Mesendoderm (in vitro differentiated cells): ENCODE measurements at regions not wholly inside any gene's neighbourhood (a gene's known extent, or its start where the extent isn't known, plus 50 kb on each side); places are given as distances from the start of the nearest gene placed in this dataset.
A peak's percentile ranks its signal among the peaks of the same experiment; 100 is the strongest.

ENCODE experiments used
- DNase-seq: peaks from one replicate; pipeline ENCODE4 v3.0.0; 2013
- H2AK5ac ChIP-seq: 2 replicates; pipeline ENCODE4 v1.6.1; 2013; ENCODE audit warnings: low read length, inconsistent platforms
- H2BK120ac ChIP-seq: 2 replicates; pipeline ENCODE4 v1.6.1; 2013; ENCODE audit warnings: low read depth, mild to moderate bottlenecking, low read length, moderate library complexity, mixed read lengths
- H2BK15ac ChIP-seq: replicated peaks from 2 replicates; pipeline ENCODE4 v1.6.1; 2013; ENCODE audit warnings: low read depth, mild to moderate bottlenecking, moderate library complexity
- H2BK5ac ChIP-seq: 2 replicates; pipeline ENCODE4 v1.6.1; 2013; ENCODE audit warnings: low read length, inconsistent platforms
- H3K18ac ChIP-seq: 2 replicates; pipeline ENCODE4 v1.6.1; 2013; ENCODE audit warnings: mild to moderate bottlenecking, low read length, mixed read lengths
- H3K23ac ChIP-seq: one replicate; pipeline ENCODE4 v1.6.1; 2013; ENCODE audit warnings: low read length
- H3K27ac ChIP-seq: 2 replicates; pipeline ENCODE4 v1.5.1; 2013; ENCODE audit warnings: low read depth, mild to moderate bottlenecking, inconsistent platforms, low read length, moderate library complexity
- H3K27me3 ChIP-seq: 2 replicates; pipeline ENCODE4 v1.6.1; 2013; ENCODE audit warnings: low read length, control low read depth, mild to moderate bottlenecking, inconsistent platforms; ENCODE audit not compliant: insufficient read depth, poor library complexity
- H3K36me3 ChIP-seq: 2 replicates; pipeline ENCODE4 v1.6.1; 2013; ENCODE audit warnings: low read length, inconsistent platforms; ENCODE audit not compliant: control insufficient read depth, insufficient read depth
- H3K4ac ChIP-seq: one replicate; pipeline ENCODE4 v1.6.1; 2013; ENCODE audit warnings: low read depth, mild to moderate bottlenecking, low read length, moderate library complexity
- H3K4me1 ChIP-seq: 2 replicates; pipeline ENCODE4 v1.6.1; 2013; ENCODE audit warnings: low read depth, low read length, inconsistent platforms; ENCODE audit not compliant: control insufficient read depth
- H3K4me2 ChIP-seq: 2 replicates; pipeline ENCODE4 v1.6.1; 2013; ENCODE audit warnings: low read length
- H3K4me3 ChIP-seq: 2 replicates; pipeline ENCODE4 v1.5.1; 2013; ENCODE audit warnings: mild to moderate bottlenecking, low read length
- H3K56ac ChIP-seq: one replicate; pipeline ENCODE4 v1.6.1; 2013; ENCODE audit warnings: low read length
- H3K79me1 ChIP-seq: 2 replicates; pipeline ENCODE4 v1.6.1; 2013; ENCODE audit warnings: low read length, inconsistent platforms
- H3K79me2 ChIP-seq: 2 replicates; pipeline ENCODE4 v1.6.1; 2013; ENCODE audit warnings: mild to moderate bottlenecking, low read length; ENCODE audit not compliant: control insufficient read depth, insufficient read depth
- H3K9ac ChIP-seq: 2 replicates; pipeline ENCODE4 v1.6.1; 2013; ENCODE audit warnings: low read length, inconsistent platforms
- H4K5ac ChIP-seq: one replicate; pipeline ENCODE4 v1.6.1; 2013; ENCODE audit warnings: low read length
- H4K8ac ChIP-seq: one replicate; pipeline ENCODE4 v1.6.1; 2013; ENCODE audit warnings: low read depth, mild to moderate bottlenecking, control low read depth, low read length, moderate library complexity
- WGBS: extraction: QIAGEN DNeasy Blood & Tissue Kit; methylation state at CpG from one replicate; pipeline ENCODE4 v1.1.7; 2013; ENCODE audit warnings: low lambda C conversion rate, missing lambda C conversion rate; ENCODE audit not compliant: insufficient coverage; ENCODE audit errors: extremely low coverage; 5-methylcytosine and 5-hydroxymethylcytosine counted together

DNA sequence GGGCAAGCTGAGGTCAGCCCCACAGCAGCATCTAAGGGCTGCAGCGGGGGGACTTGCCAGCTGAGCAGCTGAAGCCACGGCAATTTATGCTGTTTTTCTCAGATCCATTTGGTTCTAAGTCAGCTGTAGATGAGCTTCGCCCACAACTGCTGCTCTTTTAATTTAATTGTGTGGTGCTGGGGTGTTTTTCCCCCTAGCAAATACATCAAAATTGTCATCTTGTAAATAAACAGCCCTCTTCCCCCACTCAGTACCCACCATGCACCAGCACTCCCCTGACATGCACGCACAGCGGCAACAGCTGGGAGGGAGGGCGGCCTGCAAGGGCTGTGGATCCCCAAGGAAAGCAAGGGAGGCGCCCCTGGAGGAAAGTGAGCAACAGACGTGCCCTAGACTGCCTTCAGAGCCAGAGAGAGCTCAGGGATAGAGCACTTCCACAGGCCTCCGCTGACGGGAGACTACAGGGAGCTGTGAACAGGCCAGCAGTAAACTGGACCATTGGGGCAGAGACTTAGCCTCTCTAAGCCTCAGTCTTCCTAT lies 149.5 kb downstream of the TMEM132E start:
- no CpG with 5 or more reads among the region's 10 CpGs for WGBS
- H3K56ac ChIP-seq = no peak overlapping the region
- H2AK5ac ChIP-seq = no peak overlapping the region
- H4K8ac ChIP-seq = no peak overlapping the region
- H3K4me2 ChIP-seq = no peak overlapping the region
- no peaks in the 10 kb centered on the region for H3K79me2 ChIP-seq
- H3K36me3 ChIP-seq = no peaks in the 10 kb centered on the region
- peak; percentile 11 for DNase-seq
- H2BK15ac ChIP-seq = no peak overlapping the region
- H2BK5ac ChIP-seq = no peak overlapping the region
- no peak overlapping the region for H3K18ac ChIP-seq
- H3K79me1 ChIP-seq = no peaks in the 10 kb centered on the region
- H2BK120ac ChIP-seq = no peak overlapping the region
- no peak overlapping the region for H3K4ac ChIP-seq
- no peaks in the 10 kb centered on the region for H3K27me3 ChIP-seq
- H3K27ac ChIP-seq = no peak overlapping the region
- no peak overlapping the region for H4K5ac ChIP-seq
- H3K4me3 ChIP-seq = no peak overlapping the region
- H3K4me1 ChIP-seq = no peaks in the 10 kb centered on the region
- H3K9ac ChIP-seq = no peak overlapping the region
- no peak overlapping the region for H3K23ac ChIP-seq

DNA sequence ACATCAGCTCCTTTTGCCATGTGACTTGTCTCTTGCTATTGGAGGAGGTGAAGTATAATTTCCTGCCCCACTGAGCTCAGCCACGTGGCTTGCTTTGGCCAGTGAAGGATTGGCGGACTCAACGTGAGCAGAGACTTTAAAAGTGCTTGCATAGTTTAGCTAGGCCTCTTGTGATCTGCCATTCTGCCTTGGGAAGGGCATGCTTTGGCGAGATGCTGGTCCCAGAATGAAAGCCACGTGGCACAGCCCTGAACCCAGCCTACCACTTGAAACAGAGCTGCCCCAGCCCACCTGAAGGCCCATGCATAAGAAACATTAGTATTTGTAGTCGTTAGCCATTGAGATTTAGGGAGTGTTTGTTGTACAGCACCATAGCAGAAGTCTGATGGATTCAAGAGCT lies 148.2 kb downstream of the TMEM132E start:
- H2AK5ac ChIP-seq = no peak overlapping the region
- H2BK5ac ChIP-seq = no peak overlapping the region
- H3K4me3 ChIP-seq = no peak overlapping the region
- no peak overlapping the region for H3K18ac ChIP-seq
- H3K79me2 ChIP-seq = no peaks in the 10 kb centered on the region
- H2BK120ac ChIP-seq = no peak overlapping the region
- H3K36me3 ChIP-seq = no peaks in the 10 kb centered on the region
- no peaks in the 10 kb centered on the region for H3K4me1 ChIP-seq
- no peak overlapping the region for H3K4me2 ChIP-seq
- H3K27ac ChIP-seq = no peak overlapping the region
- WGBS = no CpG with 5 or more reads among the region's 6 CpGs
- H3K23ac ChIP-seq = no peak overlapping the region
- DNase-seq = no peak
- H2BK15ac ChIP-seq = no peak overlapping the region
- H4K8ac ChIP-seq = no peak overlapping the region
- H3K4ac ChIP-seq = no peak overlapping the region
- H3K27me3 ChIP-seq = no peaks in the 10 kb centered on the region
- no peak overlapping the region for H4K5ac ChIP-seq
- H3K79me1 ChIP-seq = no peaks in the 10 kb centered on the region
- H3K9ac ChIP-seq = no peak overlapping the region
- H3K56ac ChIP-seq = no peak overlapping the region

DNA sequence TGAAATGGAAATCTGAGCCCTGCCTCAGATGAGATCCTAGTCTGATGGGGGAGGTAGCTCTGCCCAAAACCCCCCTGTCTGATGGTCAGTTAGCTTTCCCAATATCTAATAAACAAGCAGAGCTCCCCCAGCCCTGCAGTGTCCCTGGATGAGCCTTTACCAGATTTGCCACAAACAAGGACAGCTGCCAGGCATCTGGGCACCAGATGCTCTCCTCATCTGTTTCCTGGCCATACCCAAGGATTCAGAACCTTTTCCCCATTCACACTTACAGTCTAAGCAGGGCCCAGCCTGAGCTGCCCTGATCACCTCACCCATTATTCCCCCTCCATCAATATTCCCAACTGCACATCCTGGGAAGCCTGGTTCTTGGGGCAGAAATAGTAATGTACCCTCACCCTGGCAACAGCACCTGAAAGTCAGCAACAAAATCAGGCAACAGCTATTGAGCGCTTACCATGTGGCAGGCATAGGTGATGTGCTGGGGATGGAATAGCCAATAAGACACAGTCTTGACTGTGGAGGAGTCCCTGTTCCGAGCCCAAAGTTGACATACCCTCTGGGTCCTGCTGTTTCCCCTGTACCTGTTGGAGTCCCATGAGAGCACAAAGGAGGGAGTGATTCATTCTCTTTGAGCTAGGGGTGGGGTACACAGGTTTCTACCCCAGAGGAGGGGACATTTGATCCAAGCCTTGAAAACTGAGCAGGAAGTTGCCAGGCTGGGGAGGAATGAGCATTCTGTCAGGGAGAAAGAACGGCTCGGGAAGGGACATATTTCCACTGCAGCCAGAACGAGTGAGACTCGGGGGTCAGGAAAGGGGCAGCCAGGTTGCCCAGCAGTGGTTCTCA lies 147.4 kb downstream of the TMEM132E start:
- Histone ChIP-seq H4K5ac (no peak overlapping the region), H3K23ac (no peak overlapping the region), H3K18ac (no peak overlapping the region), H3K27ac (no peak overlapping the region), H3K79me1 (no peaks in the 10 kb centered on the region), H3K36me3 (no peaks in the 10 kb centered on the region), H3K4me2 (no peak overlapping the region), H3K9ac (no peak overlapping the region), H3K79me2 (no peaks in the 10 kb centered on the region), H2AK5ac (no peak overlapping the region), H2BK120ac (no peak overlapping the region), H2BK5ac (no peak overlapping the region), H3K27me3 (no peaks in the 10 kb centered on the region), H3K4me3 (no peak overlapping the region), H3K56ac (no peak overlapping the region), H3K4me1 (no peaks in the 10 kb centered on the region), H2BK15ac (no peak overlapping the region), H4K8ac (no peak overlapping the region), H3K4ac (no peak overlapping the region)
- no peak for DNase-seq
- no CpG with 5 or more reads among the region's 6 CpGs for WGBS

DNA sequence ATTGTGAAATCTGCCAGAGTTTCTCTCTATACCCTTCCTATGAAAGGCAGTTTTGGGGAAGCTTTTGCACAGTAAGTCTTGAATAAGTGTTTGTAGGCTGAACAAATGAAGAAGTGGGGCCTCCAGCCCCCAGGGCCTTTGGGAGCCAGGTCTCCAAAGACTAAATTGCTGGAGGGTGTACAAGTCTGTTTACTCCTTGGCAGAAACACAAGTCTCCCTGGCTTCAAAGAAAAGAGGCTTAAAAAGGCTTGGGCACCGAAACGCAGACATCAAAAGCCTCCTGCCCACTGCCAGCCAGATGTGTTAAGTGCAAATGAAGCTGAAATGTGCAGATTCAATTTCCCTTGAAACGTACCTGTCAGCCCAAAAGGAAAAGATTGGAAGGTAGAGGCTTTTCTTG lies 146.3 kb downstream of the TMEM132E start:
- no peak overlapping the region for H4K5ac ChIP-seq
- no peak overlapping the region for H2BK5ac ChIP-seq
- no peak overlapping the region for H3K56ac ChIP-seq
- no peak overlapping the region for H3K27ac ChIP-seq
- no peaks in the 10 kb centered on the region for H3K4me1 ChIP-seq
- H3K79me1 ChIP-seq = no peaks in the 10 kb centered on the region
- no peaks in the 10 kb centered on the region for H3K79me2 ChIP-seq
- no peak overlapping the region for H3K4ac ChIP-seq
- H3K4me3 ChIP-seq = no peak overlapping the region
- no peak overlapping the region for H3K9ac ChIP-seq
- H3K36me3 ChIP-seq = no peaks in the 10 kb centered on the region
- H2BK15ac ChIP-seq = no peak overlapping the region
- H4K8ac ChIP-seq = no peak overlapping the region
- H2AK5ac ChIP-seq = no peak overlapping the region
- WGBS = no CpG with 5 or more reads among the region's 3 CpGs
- H3K23ac ChIP-seq = no peak overlapping the region
- H3K27me3 ChIP-seq = no peaks in the 10 kb centered on the region
- H3K4me2 ChIP-seq = no peak overlapping the region
- H3K18ac ChIP-seq = no peak overlapping the region
- H2BK120ac ChIP-seq = no peak overlapping the region
- DNase-seq = no peak

DNA sequence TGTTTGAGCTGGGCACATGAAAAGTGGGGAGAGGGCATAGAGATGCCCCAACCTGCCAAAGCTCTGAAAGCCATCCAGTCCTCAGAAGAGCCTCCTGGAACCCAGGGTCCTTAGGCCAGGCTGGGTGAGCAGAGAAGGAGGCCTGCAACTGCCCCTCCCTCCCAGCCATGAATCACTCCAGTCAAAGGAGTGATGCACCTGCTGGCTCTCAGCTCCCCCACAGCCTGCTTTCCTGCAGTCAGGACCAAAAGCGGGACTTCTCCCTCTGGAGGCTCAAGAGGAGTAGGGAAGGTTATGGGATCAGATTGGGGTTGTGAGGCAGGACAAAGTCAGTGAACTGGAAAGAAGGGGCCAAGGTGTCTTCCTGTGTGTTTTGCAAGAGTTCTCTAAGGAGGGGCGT lies 145.6 kb downstream of the TMEM132E start:
- no peaks in the 10 kb centered on the region for H3K27me3 ChIP-seq
- no peak overlapping the region for H3K4ac ChIP-seq
- no peak overlapping the region for H2BK15ac ChIP-seq
- H3K4me1 ChIP-seq = no peaks in the 10 kb centered on the region
- no peak overlapping the region for H3K18ac ChIP-seq
- no peaks in the 10 kb centered on the region for H3K79me2 ChIP-seq
- no peak overlapping the region for H3K27ac ChIP-seq
- H3K9ac ChIP-seq = no peak overlapping the region
- no peak overlapping the region for H2BK5ac ChIP-seq
- WGBS = no CpG with 5 or more reads among the region's 2 CpGs
- H2AK5ac ChIP-seq = no peak overlapping the region
- no peak overlapping the region for H3K4me2 ChIP-seq
- H3K36me3 ChIP-seq = no peaks in the 10 kb centered on the region
- H3K23ac ChIP-seq = no peak overlapping the region
- H4K5ac ChIP-seq = no peak overlapping the region
- no peak overlapping the region for H3K4me3 ChIP-seq
- no peak overlapping the region for H2BK120ac ChIP-seq
- no peak overlapping the region for H4K8ac ChIP-seq
- peak; percentile 8 for DNase-seq
- no peaks in the 10 kb centered on the region for H3K79me1 ChIP-seq
- H3K56ac ChIP-seq = no peak overlapping the region
